GM12872 (cell line): ENCODE measurements at regions not wholly inside any gene's neighbourhood (a gene's known extent, or its start where the extent isn't known, plus 50 kb on each side); places are given as distances from the start of the nearest gene placed in this dataset.

ENCODE experiments used
- TF ChIP-seq, protein P1 (sequence below): IDR thresholded peaks from 3 replicates; pipeline ENCODE4 v1.5.1; 2011; ENCODE audit warnings: low read depth, mild to moderate bottlenecking, low read length, moderate library complexity; ENCODE audit not compliant: insufficient read depth

DNA sequence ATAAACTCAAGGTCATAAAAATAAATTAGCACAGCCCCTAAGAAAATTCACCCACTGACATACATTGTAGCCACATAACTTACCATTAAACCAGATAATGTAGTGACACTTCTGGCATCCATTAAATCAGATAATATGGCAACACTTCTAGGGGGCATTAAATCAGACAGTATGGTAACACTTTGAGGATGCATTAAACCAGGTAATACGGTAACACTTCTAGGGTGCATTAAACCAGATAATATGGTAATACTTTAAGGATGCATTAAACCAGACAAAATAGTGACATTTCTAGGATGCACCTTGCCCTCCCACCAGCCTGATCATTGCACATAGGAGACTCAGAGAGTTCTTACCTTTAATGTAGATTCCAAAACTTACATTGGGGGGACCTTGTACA lies 1220.5 kb upstream of the TMEM132C start:
- TF ChIP-seq, protein P1, sequence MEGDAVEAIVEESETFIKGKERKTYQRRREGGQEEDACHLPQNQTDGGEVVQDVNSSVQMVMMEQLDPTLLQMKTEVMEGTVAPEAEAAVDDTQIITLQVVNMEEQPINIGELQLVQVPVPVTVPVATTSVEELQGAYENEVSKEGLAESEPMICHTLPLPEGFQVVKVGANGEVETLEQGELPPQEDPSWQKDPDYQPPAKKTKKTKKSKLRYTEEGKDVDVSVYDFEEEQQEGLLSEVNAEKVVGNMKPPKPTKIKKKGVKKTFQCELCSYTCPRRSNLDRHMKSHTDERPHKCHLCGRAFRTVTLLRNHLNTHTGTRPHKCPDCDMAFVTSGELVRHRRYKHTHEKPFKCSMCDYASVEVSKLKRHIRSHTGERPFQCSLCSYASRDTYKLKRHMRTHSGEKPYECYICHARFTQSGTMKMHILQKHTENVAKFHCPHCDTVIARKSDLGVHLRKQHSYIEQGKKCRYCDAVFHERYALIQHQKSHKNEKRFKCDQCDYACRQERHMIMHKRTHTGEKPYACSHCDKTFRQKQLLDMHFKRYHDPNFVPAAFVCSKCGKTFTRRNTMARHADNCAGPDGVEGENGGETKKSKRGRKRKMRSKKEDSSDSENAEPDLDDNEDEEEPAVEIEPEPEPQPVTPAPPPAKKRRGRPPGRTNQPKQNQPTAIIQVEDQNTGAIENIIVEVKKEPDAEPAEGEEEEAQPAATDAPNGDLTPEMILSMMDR, result no peak

DNA sequence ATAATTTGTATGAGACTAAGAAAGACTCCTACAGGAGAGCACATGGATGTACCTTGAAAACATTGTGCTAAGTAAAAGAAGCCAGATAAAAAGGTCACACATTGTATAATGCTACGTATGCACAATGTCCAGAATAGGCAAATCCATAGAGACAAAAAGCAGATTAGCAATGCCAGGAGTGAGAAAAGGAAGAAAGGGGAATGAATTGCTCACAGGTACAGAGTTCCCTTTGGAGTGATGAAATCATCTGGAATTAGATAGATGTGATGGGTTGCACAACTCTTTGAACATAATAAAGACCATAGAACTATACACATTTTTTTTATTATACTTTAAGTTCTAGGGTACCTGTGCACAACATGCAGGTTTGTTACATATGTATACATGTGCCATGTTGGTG lies 1218.9 kb upstream of the TMEM132C start:
- TF ChIP-seq, protein P1, result no peak

DNA sequence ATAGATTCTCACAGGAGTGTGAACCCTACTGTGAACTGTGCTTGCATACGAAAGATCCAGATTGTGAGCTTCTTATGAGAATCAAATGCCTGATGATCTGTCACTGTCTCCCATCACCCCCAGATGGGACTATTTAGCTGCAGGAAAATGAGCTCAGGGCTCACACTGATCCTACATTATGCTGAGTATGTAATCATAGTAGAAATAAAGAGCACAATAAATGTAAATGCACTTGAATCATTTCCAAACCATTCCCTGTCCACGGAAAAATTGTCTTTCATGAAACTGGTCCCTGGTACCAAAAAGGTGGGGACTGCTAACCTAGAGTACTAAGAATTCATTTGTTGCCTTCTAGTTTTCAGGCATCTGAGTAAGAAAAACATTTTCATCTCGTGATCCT lies 1215.8 kb upstream of the TMEM132C start:
- TF ChIP-seq, protein P1, result no peak

DNA sequence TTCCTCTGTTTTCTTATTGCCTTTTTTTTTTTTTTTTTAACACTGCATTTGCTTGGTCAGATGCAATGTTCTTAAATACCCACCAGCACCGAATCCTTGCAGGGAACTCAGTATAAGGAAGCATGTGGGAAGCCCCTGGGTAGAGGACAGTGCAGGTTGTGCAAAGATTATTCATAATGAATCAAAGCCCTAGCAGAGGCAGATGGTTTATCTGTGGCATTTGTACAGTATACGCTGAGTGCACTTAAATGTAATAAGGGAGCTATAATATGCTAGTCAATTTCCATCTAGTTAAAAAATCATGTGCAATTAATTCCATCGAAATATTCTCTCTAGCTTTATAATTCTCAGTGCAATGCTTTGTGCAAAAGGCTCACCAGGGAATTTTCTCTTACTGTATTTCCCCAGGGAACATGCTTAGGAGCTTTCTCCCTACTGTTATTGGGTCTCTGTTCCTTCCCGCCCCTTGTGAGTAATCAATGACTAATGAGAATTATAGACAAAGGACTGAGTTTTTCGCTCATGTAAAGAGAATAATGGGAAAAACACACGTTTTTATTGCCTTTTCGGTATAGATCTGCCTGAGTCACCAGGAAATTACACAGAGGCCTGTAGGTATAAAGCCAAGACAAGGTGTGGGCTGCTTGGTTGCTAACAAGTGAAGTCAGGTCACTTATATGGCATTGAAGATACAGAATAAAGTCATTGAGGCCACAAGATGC lies 1214.3 kb upstream of the TMEM132C start:
- TF ChIP-seq, protein P1, result no peak

DNA sequence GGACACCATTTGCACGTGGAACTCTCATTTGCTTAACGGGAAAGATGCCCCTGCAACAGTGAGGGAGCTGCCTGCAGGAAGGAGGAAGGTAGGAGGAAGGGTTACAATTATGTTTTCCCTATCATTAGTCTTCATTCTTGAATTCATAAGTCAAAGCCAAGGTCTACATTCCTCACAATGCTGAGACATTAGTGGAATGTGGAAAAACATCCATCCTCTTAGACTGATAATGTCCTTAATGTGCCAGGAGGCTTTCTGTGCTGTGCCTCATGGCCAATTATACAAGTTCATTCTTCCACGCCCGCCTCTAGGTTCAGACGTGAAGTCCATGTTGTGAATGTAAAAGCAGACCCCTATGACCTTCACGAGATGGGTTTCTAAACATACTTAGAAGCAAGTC lies 1212.4 kb upstream of the TMEM132C start:
- TF ChIP-seq, protein P1, result no peak

DNA sequence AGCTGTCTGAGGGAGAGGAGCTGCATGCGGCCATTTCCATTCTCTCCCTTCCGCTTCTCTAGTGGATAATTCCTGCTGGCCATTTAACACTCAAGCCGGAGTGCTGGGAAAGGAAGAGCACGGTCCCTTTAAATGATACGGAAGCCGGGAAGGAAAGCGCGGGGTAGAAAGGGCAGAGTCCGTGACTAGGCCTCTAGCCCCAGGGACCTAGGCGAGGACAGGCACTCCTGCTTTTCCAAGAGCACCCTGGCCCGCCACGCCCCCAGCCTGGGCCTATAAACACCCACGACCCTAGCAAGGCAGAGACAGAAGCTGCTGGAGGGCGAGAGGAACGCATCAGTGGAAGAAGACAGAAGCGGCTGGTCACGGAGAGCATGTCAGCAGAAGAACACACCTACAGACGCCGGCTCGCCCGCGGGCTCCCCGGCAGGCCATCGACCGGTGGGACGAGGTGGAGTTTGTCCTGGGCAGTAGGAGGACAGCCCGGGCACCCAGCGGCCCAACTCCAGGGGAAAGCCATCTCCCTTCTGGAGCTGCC lies 1206.6 kb upstream of the TMEM132C start:
- TF ChIP-seq, protein P1, result no peak

DNA sequence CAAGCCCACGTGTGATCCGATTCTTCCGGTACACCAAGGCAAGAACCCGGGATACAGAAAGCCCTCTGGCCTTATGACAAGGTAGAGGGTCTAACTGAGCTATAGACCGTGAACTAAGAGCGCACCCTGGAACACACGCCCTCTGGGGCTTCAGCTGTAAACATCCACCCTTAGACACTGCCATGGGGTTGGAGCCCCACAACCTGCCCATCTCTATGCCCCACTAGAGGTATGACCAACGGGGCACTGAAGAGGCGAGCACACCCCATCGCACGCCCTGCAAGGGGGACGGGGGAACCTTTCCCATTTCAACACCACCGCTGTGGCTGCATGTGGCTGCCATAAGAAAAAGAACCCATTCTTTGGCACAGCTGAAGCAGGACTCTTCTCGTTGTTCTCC lies 1206.0 kb upstream of the TMEM132C start:
- TF ChIP-seq, protein P1, result no peak
